SK-N-SH (cell line): ENCODE measurements at regions not wholly inside any gene's neighbourhood (a gene's known extent, or its start where the extent isn't known, plus 50 kb on each side); places are given as distances from the start of the nearest gene placed in this dataset.

Source experiments
- FOXJ3 ChIP-seq: sonication (generic); formaldehyde crosslinking; IDR thresholded peaks from 2 replicates; pipeline ENCODE4 v1.5.1; 2020; ENCODE audit warnings: mild to moderate bottlenecking, missing genetic modification reagents
- FOXM1 ChIP-seq: IDR thresholded peaks from 2 replicates; pipeline ENCODE4 v1.4.0; 2012; ENCODE audit warnings: low read depth, mild to moderate bottlenecking
- JUND ChIP-seq: IDR thresholded peaks from 2 replicates; pipeline ENCODE4 v1.4.0; 2012
- MXI1 ChIP-seq: IDR thresholded peaks from 2 replicates; pipeline ENCODE4 v1.6.1; 2012; ENCODE audit warnings: mild to moderate bottlenecking, low read depth, low read length, improper control_type of control experiment
- POLR2AphosphoS5 ChIP-seq: IDR thresholded peaks from 2 replicates; pipeline ENCODE4 v1.6.1; 2012; ENCODE audit warnings: low read depth, low read length
- TAF1 ChIP-seq: IDR thresholded peaks from 2 replicates; pipeline ENCODE4 v1.6.1; 2012; ENCODE audit warnings: low read depth, mild to moderate bottlenecking, low read length, moderate library complexity, borderline replicate concordance
- USF2 ChIP-seq: fragments of 150-350 bp; IDR thresholded peaks from 2 replicates; pipeline ENCODE4 v1.6.1; 2017; ENCODE audit warnings: antibody characterized with exemption, low read length, low read depth, borderline replicate concordance
- TF ChIP-seq, protein P1 (sequence below): fragments of 200-600 bp; sonication (generic); IDR thresholded peaks from 2 replicates; pipeline ENCODE4 v1.6.1; 2017; ENCODE audit warnings: antibody characterized with exemption, mild to moderate bottlenecking, moderate library complexity

DNA sequence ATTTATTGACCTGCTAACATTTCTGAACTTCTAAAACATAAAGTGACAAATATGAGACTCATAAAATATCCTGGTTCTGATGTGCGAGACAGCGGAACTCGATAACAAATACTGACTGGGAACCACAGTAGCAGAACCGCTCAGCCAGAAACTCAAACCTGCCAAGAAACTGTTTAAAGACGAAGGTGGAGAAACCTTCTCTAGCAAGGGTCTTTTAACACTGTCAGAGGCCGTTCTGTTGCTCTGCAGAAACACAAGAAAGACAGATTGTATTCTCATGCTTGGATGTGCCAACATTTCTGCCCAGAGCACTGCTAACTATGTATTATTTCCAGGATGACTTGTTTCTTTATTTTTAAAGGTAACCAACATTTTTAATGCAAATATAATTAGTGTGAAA, 514.8 kb upstream of the ADARB2 start:
- TF ChIP-seq JUND, result no peak
- TF ChIP-seq, protein P1, sequence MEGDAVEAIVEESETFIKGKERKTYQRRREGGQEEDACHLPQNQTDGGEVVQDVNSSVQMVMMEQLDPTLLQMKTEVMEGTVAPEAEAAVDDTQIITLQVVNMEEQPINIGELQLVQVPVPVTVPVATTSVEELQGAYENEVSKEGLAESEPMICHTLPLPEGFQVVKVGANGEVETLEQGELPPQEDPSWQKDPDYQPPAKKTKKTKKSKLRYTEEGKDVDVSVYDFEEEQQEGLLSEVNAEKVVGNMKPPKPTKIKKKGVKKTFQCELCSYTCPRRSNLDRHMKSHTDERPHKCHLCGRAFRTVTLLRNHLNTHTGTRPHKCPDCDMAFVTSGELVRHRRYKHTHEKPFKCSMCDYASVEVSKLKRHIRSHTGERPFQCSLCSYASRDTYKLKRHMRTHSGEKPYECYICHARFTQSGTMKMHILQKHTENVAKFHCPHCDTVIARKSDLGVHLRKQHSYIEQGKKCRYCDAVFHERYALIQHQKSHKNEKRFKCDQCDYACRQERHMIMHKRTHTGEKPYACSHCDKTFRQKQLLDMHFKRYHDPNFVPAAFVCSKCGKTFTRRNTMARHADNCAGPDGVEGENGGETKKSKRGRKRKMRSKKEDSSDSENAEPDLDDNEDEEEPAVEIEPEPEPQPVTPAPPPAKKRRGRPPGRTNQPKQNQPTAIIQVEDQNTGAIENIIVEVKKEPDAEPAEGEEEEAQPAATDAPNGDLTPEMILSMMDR, result no peak
- no peak for TF ChIP-seq MXI1
- TF ChIP-seq USF2, result no peak
- TF ChIP-seq FOXJ3 (CRISPR knock-in tag), result no peak
- TF ChIP-seq TAF1, result no peak
- no peak for TF ChIP-seq FOXM1
- TF ChIP-seq POLR2AphosphoS5, result no peak
